ENCODE measurements at regions not wholly inside any gene's neighbourhood (a gene's known extent, or its start where the extent isn't known, plus 50 kb on each side); places are given as distances from the start of the nearest gene placed in this dataset.
"Not testable (repeated sequence)": the region's sequence is repeated elsewhere in the genome, so short reads cannot be mapped to it uniquely, and the experiment has no call there.

GRCh38 chr6:56875961-56876360, 78.9 kb upstream of the BEND6 start:
- Histone ChIP-seq H3K27me3 (no peaks in the 10 kb centered on the region), H3K9me3 (no peaks in the 10 kb centered on the region), H3K4me3 (no peak overlapping the region), H3K4me1 (no peaks in the 10 kb centered on the region), H3K27ac (replicated peaks in 1 of 4) (no peak overlapping the region), H3K36me3 (no peaks in the 10 kb centered on the region)
- WGBS = 95% methylated on average over 5 of the region's 5 CpGs
- no peak for TF ChIP-seq CTCF (IDR thresholded peaks at IDR 0.05)
- no peak for TF ChIP-seq EP300 (IDR thresholded peaks at IDR 0.05)
- no peak for TF ChIP-seq POLR2AphosphoS5 (IDR thresholded peaks at IDR 0.05)
- DNase-seq (ENCODE audit: extremely low spot score) = no peak
- intact Hi-C loops (cut with DNase I) = no loop called here

GRCh38 chr6:56875523-56875922, 79.4 kb upstream of the BEND6 start:
- H3K27me3 ChIP-seq = no peaks in the 10 kb centered on the region
- TF ChIP-seq CTCF (IDR thresholded peaks at IDR 0.05) = no peak
- TF ChIP-seq POLR2AphosphoS5 (IDR thresholded peaks at IDR 0.05) = no peak
- no peak for TF ChIP-seq POLR2A (IDR thresholded peaks at IDR 0.05; ENCODE audit: low read depth)
- no peak for TF ChIP-seq EP300 (IDR thresholded peaks at IDR 0.05)
- 100% methylated on average over 1 of the region's 1 CpG for WGBS
- H3K27ac ChIP-seq (replicated peaks in 1 of 4) = no peak overlapping the region
- no peaks in the 10 kb centered on the region for H3K4me1 ChIP-seq
- H3K9me3 ChIP-seq = no peaks in the 10 kb centered on the region
- no peak for DNase-seq (ENCODE audit: extremely low spot score)
- intact Hi-C loops (cut with DNase I) = no loop called here
- H3K4me3 ChIP-seq = no peak overlapping the region
- no peaks in the 10 kb centered on the region for H3K36me3 ChIP-seq

- no peak overlapping the region for H3K4me3 ChIP-seq
- 86% methylated on average over 3 of the region's 3 CpGs for WGBS
- no peak for DNase-seq (ENCODE audit: extremely low spot score)
- H3K27me3 ChIP-seq = no peaks in the 10 kb centered on the region
- H3K27ac ChIP-seq (replicated peaks in 1 of 4) = no peak overlapping the region
- no peaks in the 10 kb centered on the region for H3K9me3 ChIP-seq
- TF ChIP-seq POLR2AphosphoS5 (IDR thresholded peaks at IDR 0.05) (no peak), POLR2A (IDR thresholded peaks at IDR 0.05; ENCODE audit: low read depth) (no peak), EP300 (IDR thresholded peaks at IDR 0.05) (no peak), CTCF (IDR thresholded peaks at IDR 0.05) (no peak)
- intact Hi-C loops (cut with DNase I) = no loop called here
- H3K4me1 ChIP-seq = no peaks in the 10 kb centered on the region
- no peaks in the 10 kb centered on the region for H3K36me3 ChIP-seq
Observed at GRCh38 chr6:56874328-56874727, 80.6 kb upstream of the BEND6 start.

- H3K9me3 ChIP-seq; H3K27ac ChIP-seq (replicated peaks in 1 of 4); H3K27me3 ChIP-seq; DNase-seq (ENCODE audit: extremely low spot score); H3K36me3 ChIP-seq; intact Hi-C loops (cut with DNase I); H3K4me1 ChIP-seq; H3K4me3 ChIP-seq: not testable (repeated sequence)
- WGBS = 93% methylated on average over 5 of the region's 5 CpGs
Observed at GRCh38 chr6:56870053-56870452, 84.9 kb upstream of the BEND6 start.

GRCh38 chr6:56869346-56869745, 85.6 kb upstream of the BEND6 start:
- WGBS = 91% methylated on average over 2 of the region's 2 CpGs
- DNase-seq (ENCODE audit: extremely low spot score) = no peak
- no peaks in the 10 kb centered on the region for H3K4me1 ChIP-seq
- intact Hi-C loops (cut with DNase I) = no loop called here
- H3K27me3 ChIP-seq = no peaks in the 10 kb centered on the region
- H3K27ac ChIP-seq (replicated peaks in 1 of 4) = no peak overlapping the region
- no peak overlapping the region for H3K4me3 ChIP-seq
- no peaks in the 10 kb centered on the region for H3K36me3 ChIP-seq
- no peaks in the 10 kb centered on the region for H3K9me3 ChIP-seq
- TF ChIP-seq POLR2AphosphoS5 (IDR thresholded peaks at IDR 0.05) = no peak
- TF ChIP-seq EP300 (IDR thresholded peaks at IDR 0.05) = no peak
- TF ChIP-seq POLR2A (IDR thresholded peaks at IDR 0.05; ENCODE audit: low read depth) = no peak
- no peak for TF ChIP-seq CTCF (IDR thresholded peaks at IDR 0.05)
